ENCODE measurements at regions not wholly inside any gene's neighbourhood (a gene's known extent, or its start where the extent isn't known, plus 50 kb on each side); places are given as distances from the start of the nearest gene placed in this dataset.
"Not testable (repeated sequence)": the region's sequence is repeated elsewhere in the genome, so short reads cannot be mapped to it uniquely, and the experiment has no call there.

GRCh38 chr19:28544451-28545261, 668.3 kb downstream of the UQCRFS1 start:
- no peak for DNase-seq

- DNase-seq, result no peak
Measured at GRCh38 chr19:28543244-28543776, 669.6 kb downstream of the UQCRFS1 start.

GRCh38 chr19:28542394-28543243, 670.3 kb downstream of the UQCRFS1 start:
- DNase-seq, result no peak

GRCh38 chr19:28541602-28542393, 671.2 kb downstream of the UQCRFS1 start:
- no peak for DNase-seq

GRCh38 chr19:28541029-28541428, 671.9 kb downstream of the UQCRFS1 start:
- DNase-seq, result no peak

- not testable (repeated sequence) for DNase-seq
Measured at GRCh38 chr19:28540385-28540784, 672.6 kb downstream of the UQCRFS1 start.

GRCh38 chr19:28539759-28540158, 673.2 kb downstream of the UQCRFS1 start:
- no peak for DNase-seq

GRCh38 chr19:28538579-28538978, 674.4 kb downstream of the UQCRFS1 start:
- not testable (repeated sequence) for DNase-seq

- DNase-seq, result no peak
Measured at GRCh38 chr19:28537896-28538295, 675.1 kb downstream of the UQCRFS1 start.

- no peak for DNase-seq
Measured at GRCh38 chr19:28537079-28537478, 675.9 kb downstream of the UQCRFS1 start.

GRCh38 chr19:28535352-28535775, 677.6 kb downstream of the UQCRFS1 start:
- no peak for DNase-seq

GRCh38 chr19:28534766-28535351, 678.1 kb downstream of the UQCRFS1 start:
- no peak for DNase-seq

GRCh38 chr19:28532765-28533341, 680.1 kb downstream of the UQCRFS1 start:
- DNase-seq, result no peak

GRCh38 chr19:28531979-28532378, 681.0 kb downstream of the UQCRFS1 start:
- DNase-seq, result no peak

GRCh38 chr19:28530406-28531035, 682.4 kb downstream of the UQCRFS1 start:
- DNase-seq, result no peak

- no peak for DNase-seq
Measured at GRCh38 chr19:28526038-28526437, 686.9 kb downstream of the UQCRFS1 start.

GRCh38 chr19:28523619-28524018, 689.3 kb downstream of the UQCRFS1 start:
- DNase-seq, result no peak

- DNase-seq, result no peak
Measured at GRCh38 chr19:28522545-28522922, 690.4 kb downstream of the UQCRFS1 start.

- DNase-seq, result no peak
Measured at GRCh38 chr19:28521614-28522544, 691.1 kb downstream of the UQCRFS1 start.

GRCh38 chr19:28520998-28521568, 691.9 kb downstream of the UQCRFS1 start:
- DNase-seq, result no peak
